H1 (cell line): ENCODE measurements at regions not wholly inside any gene's neighbourhood (a gene's known extent, or its start where the extent isn't known, plus 50 kb on each side); places are given as distances from the start of the nearest gene placed in this dataset.

ENCODE experiments used
- CTCF ChIA-PET: fragments of 300-600 bp; sonication (Branson Sonifier 250); formaldehyde crosslinking; loops from one replicate; lab custom pipeline; 2021; ENCODE audit not compliant: partially characterized antibody; lab: Charles Lee
- POLR2A ChIA-PET: fragments of 300-600 bp; sonication (Branson Sonifier 250); formaldehyde crosslinking; loops from one replicate; lab custom pipeline; 2021; ENCODE audit warnings: inconsistent platforms; ENCODE audit not compliant: partially characterized antibody; lab: Charles Lee
- DNase-seq, 2 experiments: peaks; one replicate each; pipeline versions ENCODE4 v3.0.0 to v3.0.0-alpha.2; 2010 to 2022; ENCODE audit warnings: low spot score in 2 of 2, low read depth in 1 of 2, mixed read lengths in 1 of 2
- FAIRE-seq: peaks from 2 replicates; lab custom pipeline; 2011; peaks lifted over from hg19 to GRCh38; lab: Jason Lieb, UNC
- H2AFZ ChIP-seq: 2 replicates; pipeline ENCODE4 v1.8.1; 2012; ENCODE audit warnings: low read length, inconsistent platforms
- H2AK5ac ChIP-seq: 2 replicates; pipeline ENCODE4 v1.6.1; 2013; ENCODE audit warnings: low read depth, low read length
- H2BK120ac ChIP-seq: replicated peaks from 2 replicates; pipeline ENCODE3; 2013; ENCODE audit warnings: low read depth, low read length, inconsistent platforms
- H2BK12ac ChIP-seq: 2 replicates; pipeline ENCODE4 v1.6.1; 2013; ENCODE audit warnings: low read depth, low read length
- H2BK15ac ChIP-seq: 2 replicates; pipeline ENCODE4 v1.6.1; 2013; ENCODE audit warnings: low read length
- H2BK20ac ChIP-seq: 2 replicates; pipeline ENCODE4 v1.6.1; 2013; ENCODE audit warnings: low read length
- H2BK5ac ChIP-seq: 2 replicates; pipeline ENCODE4 v1.6.1; 2013; ENCODE audit warnings: low read depth, low read length
- H3K14ac ChIP-seq: 2 replicates; pipeline ENCODE4 v1.6.1; 2013; ENCODE audit warnings: inconsistent platforms; ENCODE audit not compliant: insufficient read length
- H3K18ac ChIP-seq: 2 replicates; pipeline ENCODE4 v1.6.1; 2013; ENCODE audit warnings: low read length; ENCODE audit errors: extremely low read depth
- H3K23ac ChIP-seq: 2 replicates; pipeline ENCODE4 v1.6.1; 2013; ENCODE audit warnings: inconsistent platforms; ENCODE audit not compliant: insufficient read length
- H3K23me2 ChIP-seq: 2 replicates; pipeline ENCODE4 v1.6.1; 2013; ENCODE audit warnings: low read depth, low read length
- H3K27ac ChIP-seq: 2 replicates; pipeline ENCODE4 v1.6.1; 2011; ENCODE audit warnings: low read depth, low read length, inconsistent platforms
- H3K27me3 ChIP-seq, 4 experiments: replicated peaks in 1 of 4; 1 replicate in 1 of 4; 2 replicates in 3 of 4; pipeline versions ENCODE4 v1.6.1 to v1.8.1; 2011 to 2013; ENCODE audit warnings: low read length in 3 of 4, mild to moderate bottlenecking in 3 of 4, inconsistent platforms in 2 of 4, mixed read lengths in 2 of 4, moderate library complexity in 1 of 4; ENCODE audit not compliant: control insufficient read depth in 3 of 4, insufficient read depth in 3 of 4; ENCODE audit errors: extremely low read depth in 1 of 4
- H3K36me3 ChIP-seq, 4 experiments: 2 replicates each; pipeline versions ENCODE4 v1.6.1 to v1.8.1; 2011 to 2013; ENCODE audit warnings: mild to moderate bottlenecking in 4 of 4, low read length in 3 of 4, moderate library complexity in 2 of 4, control low read depth in 1 of 4, inconsistent platforms in 1 of 4; ENCODE audit not compliant: insufficient read depth in 4 of 4, control insufficient read depth in 2 of 4
- H3K4ac ChIP-seq: replicated peaks from 2 replicates; pipeline ENCODE3; 2013; ENCODE audit warnings: low read length, low read depth, mixed read lengths, inconsistent platforms; ENCODE audit not compliant: insufficient read length
- H3K4me1 ChIP-seq, 4 experiments: replicated peaks in 1 of 4; 1 replicate in 1 of 4; 2 replicates in 3 of 4; pipeline versions ENCODE4 v1.6.1 to v1.8.1; 2011 to 2013; ENCODE audit warnings: low read length in 3 of 4, inconsistent platforms in 2 of 4, mixed read lengths in 1 of 4; ENCODE audit not compliant: insufficient read depth in 4 of 4, control insufficient read depth in 3 of 4
- H3K4me2 ChIP-seq, 2 experiments: 2 replicates each; pipeline versions ENCODE4 v1.6.1 to v1.8.1; 2011 to 2013; ENCODE audit warnings: low read depth in 2 of 2, low read length in 2 of 2, control low read depth in 1 of 2, inconsistent platforms in 1 of 2, mild to moderate bottlenecking in 1 of 2; ENCODE audit not compliant: insufficient read depth in 1 of 2
- H3K4me3 ChIP-seq, 4 experiments: fragments of 200-600, 300-600 bp in 1 of 4; sonication (generic), shearing (Covaris generic), sonication (Bioruptor Twin) in 1 of 4; 2 replicates each; pipeline versions ENCODE4 v1.5.1 to v1.8.1; 2011 to 2016; ENCODE audit warnings: low read length in 4 of 4, low read depth in 3 of 4, control low read depth in 2 of 4, inconsistent platforms in 2 of 4, mild to moderate bottlenecking in 2 of 4, mixed read lengths in 1 of 4, moderate library complexity in 1 of 4; ENCODE audit not compliant: insufficient read depth in 2 of 4; ENCODE audit errors: extremely low read depth in 1 of 4
- H3K56ac ChIP-seq: replicated peaks from 2 replicates; pipeline ENCODE3; 2013; ENCODE audit warnings: low read depth, mild to moderate bottlenecking, mixed read lengths, low read length, inconsistent platforms; ENCODE audit not compliant: insufficient read length
- H3K79me1 ChIP-seq: 2 replicates; pipeline ENCODE4 v1.6.1; 2013; ENCODE audit warnings: low read depth, low read length, control low read depth
- H3K79me2 ChIP-seq, 2 experiments: 2 replicates each; pipeline versions ENCODE4 v1.6.1 to v1.8.1; 2012 to 2013; ENCODE audit warnings: low read length in 2 of 2, mild to moderate bottlenecking in 2 of 2, inconsistent platforms in 1 of 2; ENCODE audit not compliant: insufficient read depth in 2 of 2, control insufficient read depth in 1 of 2
- H3K9ac ChIP-seq, 4 experiments: replicated peaks in 1 of 4; 1 replicate in 1 of 4; 2 replicates in 3 of 4; pipeline versions ENCODE4 v1.6.1 to v1.8.1; 2011 to 2013; ENCODE audit warnings: low read depth in 3 of 4, low read length in 3 of 4, control low read depth in 2 of 4, mild to moderate bottlenecking in 2 of 4, moderate library complexity in 2 of 4, inconsistent platforms in 1 of 4; ENCODE audit errors: extremely low read depth in 1 of 4
- H3K9me3 ChIP-seq, 2 experiments: 2 replicates each; pipeline versions ENCODE4 v1.6.1 to v1.8.1; 2012 to 2013; ENCODE audit warnings: mild to moderate bottlenecking in 2 of 2, moderate library complexity in 2 of 2, control low read depth in 1 of 2, inconsistent platforms in 1 of 2, low read depth in 1 of 2, low read length in 1 of 2, mixed read lengths in 1 of 2; ENCODE audit not compliant: insufficient read depth in 2 of 2
- H4K20me1 ChIP-seq, 2 experiments: replicated peaks in 1 of 2; 2 replicates each; pipeline versions ENCODE3 to v1.8.1; 2011 to 2013; ENCODE audit warnings: inconsistent platforms in 2 of 2, low read length in 2 of 2, mild to moderate bottlenecking in 1 of 2; ENCODE audit not compliant: insufficient read depth in 2 of 2, control insufficient read depth in 1 of 2
- H4K5ac ChIP-seq: 2 replicates; pipeline ENCODE4 v1.6.1; 2013; ENCODE audit warnings: low read length, low read depth, mixed read lengths, inconsistent platforms; ENCODE audit not compliant: insufficient read length
- H4K8ac ChIP-seq: 2 replicates; pipeline ENCODE4 v1.8.0; 2013; ENCODE audit warnings: mild to moderate bottlenecking, moderate library complexity, low read length, inconsistent platforms; ENCODE audit not compliant: insufficient read depth; ENCODE audit errors: extremely low read depth
- H4K91ac ChIP-seq: replicated peaks from 2 replicates; pipeline ENCODE3; 2013; ENCODE audit warnings: low read length, mixed read lengths, inconsistent platforms; ENCODE audit not compliant: insufficient read length
- CREB1 ChIP-seq: IDR thresholded peaks from 2 replicates; pipeline ENCODE4 v1.6.1; 2012; ENCODE audit warnings: inconsistent platforms
- CTBP2 ChIP-seq: IDR thresholded peaks from 2 replicates; pipeline ENCODE4 v1.7.0; 2011; ENCODE audit warnings: borderline replicate concordance, mild to moderate bottlenecking, moderate library complexity, mixed read lengths, low read length; ENCODE audit not compliant: insufficient read depth, insufficient read length
- RFX5 ChIP-seq: IDR thresholded peaks from 2 replicates; pipeline ENCODE4 v1.6.1; 2011; ENCODE audit warnings: low read depth, low read length, improper control_type of control experiment, borderline replicate concordance
- SIN3A ChIP-seq, 2 experiments: IDR thresholded peaks in 1 of 2; conservative IDR thresholded peaks in 1 of 2; 2 replicates each; pipeline ENCODE4 v1.6.1; 2011 to 2012; ENCODE audit warnings: low read length in 2 of 2, improper control_type of control experiment in 1 of 2, low read depth in 1 of 2, mild to moderate bottlenecking in 1 of 2
- SRF ChIP-seq: IDR thresholded peaks from 2 replicates; pipeline ENCODE4 v1.6.1; 2011; ENCODE audit warnings: mild to moderate bottlenecking, low read depth, low read length, moderate library complexity
- TAF7 ChIP-seq: optimal IDR thresholded peaks from 2 replicates; pipeline ENCODE3; 2011; ENCODE audit warnings: low read depth, mild to moderate bottlenecking, inconsistent platforms, low read length, moderate library complexity, borderline replicate concordance
- WGBS, 2 experiments: shearing (Covaris generic) in 1 of 2; methylation state at CpG; one replicate each; pipeline versions ENCODE4 v1.1.6 to v1.1.7; 2013 to 2015; ENCODE audit warnings: low lambda C conversion rate in 2 of 2, mixed read lengths in 2 of 2, inconsistent platforms in 1 of 2, low coverage in 1 of 2, missing lambda C conversion rate in 1 of 2; ENCODE audit not compliant: insufficient replicate concordance in 2 of 2, insufficient coverage in 1 of 2, insufficient read length in 1 of 2; ENCODE audit errors: extremely low coverage in 1 of 2, missing lambda C conversion rate in 1 of 2; 5-methylcytosine and 5-hydroxymethylcytosine counted together

DNA sequence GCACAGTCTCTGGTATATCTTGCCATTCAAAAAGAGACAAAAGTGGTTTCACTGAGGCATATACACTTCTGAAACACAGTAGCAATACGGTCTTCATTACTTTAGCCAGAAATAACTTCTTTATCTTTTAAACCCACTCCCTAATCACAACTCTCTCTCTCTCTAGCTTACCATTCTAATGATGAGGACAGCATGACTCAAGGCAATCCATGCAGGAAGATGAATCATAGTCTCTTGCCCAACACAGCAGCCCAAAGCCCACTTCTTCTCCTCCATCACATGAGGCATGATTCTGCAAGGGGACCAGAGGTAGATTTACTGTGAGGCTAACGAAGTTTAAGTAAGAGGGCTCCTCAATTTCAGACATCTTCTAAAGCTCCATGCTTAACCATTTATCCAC, 285.0 kb upstream of the NR5A2 start:
- no peak overlapping the region for H4K8ac ChIP-seq
- no peak overlapping the region for H2AK5ac ChIP-seq
- FAIRE-seq, result no peak
- no peak overlapping the region for H4K91ac ChIP-seq
- no peaks in the 10 kb centered on the region for H4K20me1 ChIP-seq
- peaks cover 0 to 1% (median under 1%) of the 10 kb centered on the region in 4 experiments; a peak in 3 of 7 replicates for H3K4me1 ChIP-seq
- no peak overlapping the region for H3K4me3 ChIP-seq
- no peak for DNase-seq
- no peak overlapping the region for H2BK120ac ChIP-seq
- no peak overlapping the region for H3K56ac ChIP-seq
- H2BK5ac ChIP-seq, result no peak overlapping the region
- no peak overlapping the region for H3K4ac ChIP-seq
- POLR2A ChIA-PET, result interaction anchor here (1.3 kb wide), 1 partner anchor 10 kb away, joined by 3 read pairs; no protein-coding TSS in a partner anchor
- H3K36me3 ChIP-seq, result no peaks in the 10 kb centered on the region
- no peak overlapping the region for H3K23ac ChIP-seq
- no peaks in the 10 kb centered on the region for H3K79me2 ChIP-seq
- no peak overlapping the region for H3K9ac ChIP-seq
- no peak overlapping the region for H3K4me2 ChIP-seq
- 95% methylated on average over 2 of the region's 2 CpGs; no CpG with 5 or more reads in 1 of the 2 experiments for WGBS, 2 experiments
- no peak overlapping the region for H3K18ac ChIP-seq
- no peak overlapping the region for H3K27ac ChIP-seq
- H2BK20ac ChIP-seq, result no peak overlapping the region
- H3K79me1 ChIP-seq, result no peaks in the 10 kb centered on the region
- no peak overlapping the region for H2BK15ac ChIP-seq
- no peaks in the 10 kb centered on the region for H3K23me2 ChIP-seq
- no peak overlapping the region for H2AFZ ChIP-seq
- CTCF ChIA-PET, result interaction anchor here (0.6 kb wide), 1 partner anchor 205 kb away, joined by 3 read pairs; no protein-coding TSS in a partner anchor
- no peak overlapping the region for H3K14ac ChIP-seq
- H2BK12ac ChIP-seq, result no peak overlapping the region
- no peaks in the 10 kb centered on the region for H3K9me3 ChIP-seq
- H4K5ac ChIP-seq, result no peak overlapping the region
- TF ChIP-seq TAF7 (no peak), RFX5 (no peak), CREB1 (no peak), CTBP2 (no peak), SRF (no peak), SIN3A (conservative IDR thresholded peaks at IDR 0.05 in 1 of 2, IDR thresholded peaks at IDR 0.05 in 1 of 2; ENCODE audit: low read depth in 1 of 2, low read length in 2 of 2) (no peak)
- peaks cover 0 to under 1% (median 0%) of the 10 kb centered on the region in 4 experiments; a peak in 2 of 7 replicates for H3K27me3 ChIP-seq
